Activated CD4-positive, alpha-beta T cell treated with anti-CD3 and anti-CD28 coated beads, Interleukin-2, amount 10 ng/mL, durations not matched to agents 24 days and 14 days (primary cell): ENCODE measurements at regions not wholly inside any gene's neighbourhood (a gene's known extent, or its start where the extent isn't known, plus 50 kb on each side); places are given as distances from the start of the nearest gene placed in this dataset.

Experiments used
- DNase-seq: peaks from one replicate; pipeline ENCODE4 v3.0.0; 2022
- H3K27ac Mint-ChIP-seq: one replicate; pipeline ENCODE4 v1.8.0; 2022; ENCODE audit warnings: mild to moderate bottlenecking, mixed read lengths
- H3K27me3 Mint-ChIP-seq: one replicate; pipeline ENCODE4 v1.8.0; 2022; ENCODE audit warnings: mixed read lengths
- H3K36me3 Mint-ChIP-seq: one replicate; pipeline ENCODE4 v1.8.0; 2022; ENCODE audit warnings: low read depth, mild to moderate bottlenecking, mixed read lengths
- H3K4me1 Mint-ChIP-seq: one replicate; pipeline ENCODE4 v1.8.0; 2021; ENCODE audit warnings: mixed read lengths
- H3K4me3 Mint-ChIP-seq: one replicate; pipeline ENCODE4 v1.8.0; 2022; ENCODE audit warnings: mild to moderate bottlenecking, moderate library complexity, mixed read lengths
- H3K9me3 Mint-ChIP-seq: one replicate; pipeline ENCODE4 v1.8.0; 2021; ENCODE audit warnings: mixed read lengths
- intact Hi-C: fragments of 100-400 bp; cut with micrococcal nuclease; formaldehyde crosslinking; loops from one replicate; pipeline ENCODE4 v1.15.1; 2023

DNA sequence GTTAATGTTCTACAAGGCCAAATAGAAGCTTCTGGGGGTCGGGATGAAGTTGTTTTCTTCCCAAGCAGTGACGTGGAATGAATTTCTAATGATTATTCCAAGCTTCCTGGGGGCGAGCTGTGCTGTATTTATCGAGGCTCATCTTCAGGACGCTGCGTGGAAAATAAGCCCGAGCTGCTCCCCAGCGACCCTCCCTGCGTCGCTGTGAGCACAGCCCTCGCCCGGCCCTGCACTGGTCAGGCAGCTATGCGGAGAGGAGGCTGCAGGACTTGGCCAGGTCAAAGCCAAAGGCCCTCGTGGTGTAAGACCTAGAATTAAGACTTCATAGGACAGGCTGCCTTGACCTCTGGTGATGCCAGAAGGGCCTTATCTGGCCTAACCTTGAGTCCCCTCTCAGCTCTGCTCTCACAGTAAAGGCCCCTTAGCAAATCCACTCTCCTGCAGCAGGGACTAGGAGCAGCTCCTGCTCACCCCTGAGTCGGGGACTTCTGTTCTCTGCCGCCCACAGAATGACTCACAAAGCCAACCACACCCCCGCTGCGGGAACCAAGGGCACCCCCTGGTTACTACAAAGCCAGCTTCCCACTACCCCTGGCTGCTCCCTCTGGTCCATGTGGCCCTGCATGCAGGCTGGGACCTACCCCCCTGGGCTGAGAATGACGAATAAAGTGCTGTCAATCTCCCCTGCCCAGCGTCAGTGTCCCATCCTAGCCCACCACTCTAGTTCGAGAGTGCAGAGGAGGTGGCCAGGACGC is 501.6 kb downstream of the TCERG1L start:
- no peak overlapping the region for H3K4me3 Mint-ChIP-seq
- no peaks in the 10 kb centered on the region for H3K36me3 Mint-ChIP-seq
- no peaks in the 10 kb centered on the region for H3K27me3 Mint-ChIP-seq
- intact Hi-C loops: no loop called here
- no peak overlapping the region for H3K27ac Mint-ChIP-seq
- no peaks in the 10 kb centered on the region for H3K4me1 Mint-ChIP-seq
- H3K9me3 Mint-ChIP-seq: no peaks in the 10 kb centered on the region
- DNase-seq: no peak

DNA sequence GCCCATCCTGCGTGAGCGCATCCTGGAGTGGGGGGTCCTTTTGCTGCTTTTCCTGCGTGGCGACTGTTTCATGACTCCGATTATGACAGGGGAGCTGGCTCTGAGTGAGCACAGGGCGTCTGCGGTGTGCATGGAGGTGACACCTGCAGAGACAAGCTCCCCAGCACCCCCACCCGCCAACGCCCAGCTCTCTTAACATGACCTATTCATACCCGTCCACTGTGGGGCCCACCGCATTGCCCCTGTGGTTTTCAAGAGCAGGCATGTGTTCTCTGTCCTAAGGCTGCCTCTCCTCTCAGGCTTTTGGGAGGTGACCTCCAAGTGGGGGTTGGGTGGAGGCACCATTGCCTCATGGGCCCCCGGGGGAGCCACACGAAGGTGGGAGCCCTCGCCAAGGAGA is 500.7 kb downstream of the TCERG1L start:
- intact Hi-C loops: no loop called here
- H3K9me3 Mint-ChIP-seq: no peaks in the 10 kb centered on the region
- H3K4me3 Mint-ChIP-seq: no peak overlapping the region
- DNase-seq: no peak
- no peaks in the 10 kb centered on the region for H3K36me3 Mint-ChIP-seq
- H3K27ac Mint-ChIP-seq: no peak overlapping the region
- no peaks in the 10 kb centered on the region for H3K27me3 Mint-ChIP-seq
- no peaks in the 10 kb centered on the region for H3K4me1 Mint-ChIP-seq

DNA sequence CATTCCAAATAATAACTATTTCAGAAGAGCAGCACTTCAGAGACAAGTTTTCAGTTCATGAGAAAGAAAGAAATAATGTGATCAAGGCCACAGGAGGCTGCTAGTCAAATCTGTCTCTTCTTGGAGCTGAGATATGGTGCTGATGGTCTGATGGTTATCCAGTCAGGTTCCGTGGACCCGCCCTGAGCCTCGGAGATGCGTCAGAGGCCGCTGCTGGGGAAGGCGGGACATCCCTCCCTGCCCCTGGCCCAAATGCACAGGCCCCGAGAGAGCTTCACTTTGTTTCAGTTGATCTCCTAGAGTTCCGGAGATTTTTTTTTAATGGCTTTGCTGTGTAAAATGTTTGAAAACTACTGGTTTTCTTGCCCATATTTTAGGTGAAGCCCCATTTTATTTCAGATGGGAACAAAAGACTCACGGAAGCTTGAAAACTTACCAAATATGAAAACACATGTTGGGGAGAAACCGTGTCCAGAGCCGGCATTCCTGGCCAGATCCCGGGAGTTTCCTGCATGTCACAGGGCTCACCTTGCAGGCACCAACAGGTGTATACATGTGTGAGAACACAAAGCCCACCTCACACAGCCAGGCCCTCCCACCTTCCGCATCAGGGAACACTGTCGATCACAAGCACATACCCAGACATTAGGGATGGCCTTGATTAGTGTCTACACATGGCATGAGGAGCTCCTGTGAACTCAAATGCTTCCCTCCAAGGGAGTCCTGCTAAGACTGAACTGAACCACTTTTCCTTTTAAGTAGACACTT is 499.0 kb downstream of the TCERG1L start:
- no peak for DNase-seq
- no peaks in the 10 kb centered on the region for H3K36me3 Mint-ChIP-seq
- no peaks in the 10 kb centered on the region for H3K4me1 Mint-ChIP-seq
- no peaks in the 10 kb centered on the region for H3K27me3 Mint-ChIP-seq
- H3K4me3 Mint-ChIP-seq: no peak overlapping the region
- intact Hi-C loops: no loop called here
- no peak overlapping the region for H3K27ac Mint-ChIP-seq
- peaks cover 4% of the 10 kb centered on the region for H3K9me3 Mint-ChIP-seq

GRCh38 chr10:130814610-130815009 is 496.9 kb downstream of the TCERG1L start:
- no peak for DNase-seq
- H3K27me3 Mint-ChIP-seq: no peaks in the 10 kb centered on the region
- no peak overlapping the region for H3K27ac Mint-ChIP-seq
- H3K4me3 Mint-ChIP-seq: no peak overlapping the region
- intact Hi-C loops: no loop called here
- H3K36me3 Mint-ChIP-seq: no peaks in the 10 kb centered on the region
- H3K9me3 Mint-ChIP-seq: peaks cover 10% of the 10 kb centered on the region
- H3K4me1 Mint-ChIP-seq: no peaks in the 10 kb centered on the region

GRCh38 chr10:130816116-130816901 is 495.2 kb downstream of the TCERG1L start:
- H3K27ac Mint-ChIP-seq: no peak overlapping the region
- DNase-seq: no peak
- H3K36me3 Mint-ChIP-seq: no peaks in the 10 kb centered on the region
- intact Hi-C loops: no loop called here
- H3K27me3 Mint-ChIP-seq: no peaks in the 10 kb centered on the region
- peaks cover 10% of the 10 kb centered on the region for H3K9me3 Mint-ChIP-seq
- no peak overlapping the region for H3K4me3 Mint-ChIP-seq
- H3K4me1 Mint-ChIP-seq: no peaks in the 10 kb centered on the region

DNA sequence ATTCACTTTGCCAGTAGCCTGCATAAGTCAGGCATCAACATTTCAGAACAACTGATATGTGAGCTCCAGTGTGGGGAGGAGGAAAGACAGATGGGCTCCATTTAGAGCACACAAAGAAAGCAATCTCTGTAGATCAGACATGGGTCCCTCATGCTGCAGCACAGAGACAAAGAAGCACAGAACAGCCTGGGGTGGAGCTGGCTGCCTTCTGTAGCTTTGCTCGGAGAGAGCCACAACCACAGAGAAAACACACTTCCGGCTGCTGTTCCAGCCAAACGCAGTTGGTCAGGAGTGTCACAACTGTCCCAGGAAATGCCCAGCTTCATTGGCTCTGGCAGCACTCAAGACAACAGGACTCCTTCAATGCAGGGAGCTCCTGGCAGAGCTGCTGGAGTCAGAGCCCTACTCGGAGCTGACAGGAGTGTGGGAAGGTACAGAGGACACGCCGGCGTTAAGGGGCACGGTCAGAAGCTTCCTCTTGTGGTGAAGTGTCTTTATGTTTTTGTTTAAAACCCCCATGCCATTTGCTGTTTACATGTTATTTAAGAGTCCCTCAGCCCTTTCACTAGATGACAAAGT is 494.4 kb downstream of the TCERG1L start:
- H3K9me3 Mint-ChIP-seq: peaks cover 10% of the 10 kb centered on the region
- no peaks in the 10 kb centered on the region for H3K4me1 Mint-ChIP-seq
- intact Hi-C loops: no loop called here
- H3K27me3 Mint-ChIP-seq: no peaks in the 10 kb centered on the region
- DNase-seq: no peak
- H3K4me3 Mint-ChIP-seq: no peak overlapping the region
- no peak overlapping the region for H3K27ac Mint-ChIP-seq
- H3K36me3 Mint-ChIP-seq: no peaks in the 10 kb centered on the region

DNA sequence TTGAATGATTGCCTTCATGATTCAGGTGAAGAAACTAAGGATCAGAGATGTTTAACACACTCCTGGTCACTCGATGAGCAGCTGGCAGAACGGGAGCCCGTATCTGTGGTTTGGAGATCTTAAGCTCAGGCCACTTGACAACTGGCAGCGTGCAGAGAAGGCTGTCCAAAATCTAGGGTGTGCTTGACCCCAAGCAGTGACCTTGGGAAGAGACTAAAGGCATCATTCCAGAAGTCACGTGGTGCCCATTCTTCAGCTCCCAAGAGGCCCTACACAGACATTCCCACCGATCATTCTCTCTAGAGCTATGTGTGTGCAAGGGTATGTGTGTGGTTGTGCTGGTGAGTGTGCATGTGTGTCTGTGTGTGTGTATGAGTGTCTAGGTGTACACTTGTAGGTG is 493.8 kb downstream of the TCERG1L start:
- Mint-ChIP-seq H3K27me3 (no peaks in the 10 kb centered on the region), H3K27ac (no peak overlapping the region), H3K4me1 (no peaks in the 10 kb centered on the region), H3K9me3 (peaks cover 10% of the 10 kb centered on the region), H3K36me3 (no peaks in the 10 kb centered on the region), H3K4me3 (no peak overlapping the region)
- no peak for DNase-seq
- intact Hi-C loops: no loop called here

- intact Hi-C loops: no loop called here
- H3K27me3 Mint-ChIP-seq: no peaks in the 10 kb centered on the region
- H3K4me3 Mint-ChIP-seq: no peak overlapping the region
- no peak overlapping the region for H3K27ac Mint-ChIP-seq
- no peaks in the 10 kb centered on the region for H3K36me3 Mint-ChIP-seq
- DNase-seq: no peak
- H3K9me3 Mint-ChIP-seq: peaks cover 10% of the 10 kb centered on the region
- H3K4me1 Mint-ChIP-seq: no peaks in the 10 kb centered on the region
Measured at GRCh38 chr10:130820880-130821482, 490.5 kb downstream of the TCERG1L start.

DNA sequence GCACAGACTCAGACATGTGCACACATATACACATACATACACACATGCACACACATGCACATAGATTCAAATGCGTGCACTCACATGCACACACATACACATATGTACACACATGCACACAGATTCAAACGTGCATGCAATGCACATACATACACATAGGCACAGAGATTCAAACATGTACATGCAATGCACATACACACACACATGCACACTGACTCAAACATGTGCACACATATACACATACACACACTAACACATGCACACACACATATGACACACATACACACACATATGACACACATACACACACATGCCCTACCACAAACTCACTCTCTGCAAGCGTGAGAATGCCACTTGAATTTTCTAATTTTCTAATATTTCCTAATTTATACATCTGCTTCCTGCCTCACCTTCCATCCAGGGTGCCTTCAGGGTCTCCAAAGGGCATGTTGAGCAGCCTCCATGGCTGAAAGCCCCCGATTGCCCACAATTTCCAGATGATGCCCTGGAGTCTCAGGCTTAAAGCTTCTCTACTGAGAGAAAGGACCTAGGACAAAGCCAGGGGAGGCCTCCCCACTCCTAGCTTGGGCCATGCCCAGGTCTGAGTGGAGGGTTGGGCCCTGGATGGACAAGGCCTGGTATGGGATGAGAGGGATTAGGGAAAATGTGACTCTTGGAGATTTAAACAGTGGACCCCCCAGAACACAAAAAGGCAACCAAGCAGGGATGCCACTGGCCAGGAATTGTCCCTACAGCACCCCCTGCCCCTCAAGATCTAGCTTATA is 487.1 kb downstream of the TCERG1L start:
- H3K9me3 Mint-ChIP-seq: peaks cover 6% of the 10 kb centered on the region
- intact Hi-C loops: no loop called here
- DNase-seq: no peak
- H3K4me3 Mint-ChIP-seq: no peak overlapping the region
- H3K27me3 Mint-ChIP-seq: no peaks in the 10 kb centered on the region
- no peak overlapping the region for H3K27ac Mint-ChIP-seq
- H3K4me1 Mint-ChIP-seq: no peaks in the 10 kb centered on the region
- no peaks in the 10 kb centered on the region for H3K36me3 Mint-ChIP-seq

- intact Hi-C loops: no loop called here
- Mint-ChIP-seq H3K36me3 (no peaks in the 10 kb centered on the region), H3K4me3 (no peak overlapping the region), H3K27ac (no peak overlapping the region), H3K9me3 (no peaks in the 10 kb centered on the region), H3K27me3 (no peaks in the 10 kb centered on the region), H3K4me1 (no peaks in the 10 kb centered on the region)
- no peak for DNase-seq
Measured at GRCh38 chr10:130833596-130833995, 477.9 kb downstream of the TCERG1L start.

DNA sequence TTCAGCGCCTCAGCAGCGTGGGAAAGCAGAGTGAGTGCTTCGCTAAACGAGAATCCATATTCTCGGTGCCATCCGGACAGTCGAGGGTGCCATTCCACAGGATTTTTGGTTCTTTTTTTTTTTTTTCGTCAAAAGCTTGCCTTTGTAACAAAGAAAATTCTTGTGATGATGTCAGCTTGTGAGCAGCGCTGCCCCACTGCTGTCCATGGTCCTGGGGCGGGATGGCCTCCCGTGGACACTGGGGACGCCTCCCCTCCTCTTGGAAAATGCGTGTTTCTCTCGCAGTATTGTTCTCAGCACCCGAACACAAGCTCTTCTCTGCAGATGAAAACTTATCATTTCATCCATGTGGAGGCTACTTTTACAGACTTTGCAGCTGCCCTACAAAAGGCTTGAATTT is 477.4 kb downstream of the TCERG1L start:
- Mint-ChIP-seq H3K4me1 (no peaks in the 10 kb centered on the region), H3K27me3 (no peaks in the 10 kb centered on the region)
- intact Hi-C loops: no loop called here

GRCh38 chr10:130834573-130834972 is 476.9 kb downstream of the TCERG1L start:
- no peaks in the 10 kb centered on the region for H3K27me3 Mint-ChIP-seq
- H3K36me3 Mint-ChIP-seq: no peaks in the 10 kb centered on the region
- DNase-seq: no peak
- H3K27ac Mint-ChIP-seq: no peak overlapping the region
- no peaks in the 10 kb centered on the region for H3K9me3 Mint-ChIP-seq
- H3K4me3 Mint-ChIP-seq: no peak overlapping the region
- intact Hi-C loops: no loop called here
- no peaks in the 10 kb centered on the region for H3K4me1 Mint-ChIP-seq

More for the DNA sequence above, 477.4 kb downstream of the TCERG1L start:
- H3K36me3 Mint-ChIP-seq: no peaks in the 10 kb centered on the region
- H3K27ac Mint-ChIP-seq: no peak overlapping the region
- H3K9me3 Mint-ChIP-seq: no peaks in the 10 kb centered on the region
- no peak overlapping the region for H3K4me3 Mint-ChIP-seq
- DNase-seq: no peak

GRCh38 chr10:130835068-130835467 is 476.5 kb downstream of the TCERG1L start:
- Mint-ChIP-seq H3K4me1 (no peaks in the 10 kb centered on the region), H3K36me3 (no peaks in the 10 kb centered on the region), H3K9me3 (no peaks in the 10 kb centered on the region), H3K4me3 (no peak overlapping the region), H3K27ac (no peak overlapping the region), H3K27me3 (no peaks in the 10 kb centered on the region)
- intact Hi-C loops: no loop called here
- DNase-seq: no peak
